ENCODE measurements at regions not wholly inside any gene's neighbourhood (a gene's known extent, or its start where the extent isn't known, plus 50 kb on each side); places are given as distances from the start of the nearest gene placed in this dataset.

- TF ChIP-seq CTCF (conservative IDR thresholded peaks at IDR 0.05; ENCODE audit: low read depth, low read length), result no peak
- no peak overlapping the region for H3K4me3 ChIP-seq (ENCODE audit: low read depth, low read length)
- DNase-seq (ENCODE audit: low read depth), result no peak
Measured at GRCh38 chr2:220029013-220029412, 401.6 kb downstream of the SLC4A3 start.

GRCh38 chr2:220033546-220033945, 406.1 kb downstream of the SLC4A3 start:
- no peak for DNase-seq (ENCODE audit: low read depth)
- H3K4me3 ChIP-seq (ENCODE audit: low read depth, low read length), result no peak overlapping the region
- TF ChIP-seq CTCF (conservative IDR thresholded peaks at IDR 0.05; ENCODE audit: low read depth, low read length), result no peak

GRCh38 chr2:220034426-220035130, 407.1 kb downstream of the SLC4A3 start:
- H3K4me3 ChIP-seq (ENCODE audit: low read depth, low read length), result no peak overlapping the region
- no peak for TF ChIP-seq CTCF (conservative IDR thresholded peaks at IDR 0.05; ENCODE audit: low read depth, low read length)
- no peak for DNase-seq (ENCODE audit: low read depth)

GRCh38 chr2:220036431-220036830, 409.0 kb downstream of the SLC4A3 start:
- no peak overlapping the region for H3K4me3 ChIP-seq (ENCODE audit: low read depth, low read length)
- no peak for TF ChIP-seq CTCF (conservative IDR thresholded peaks at IDR 0.05; ENCODE audit: low read depth, low read length)
- no peak for DNase-seq (ENCODE audit: low read depth)

GRCh38 chr2:220040346-220040745, 412.9 kb downstream of the SLC4A3 start:
- no peak for DNase-seq (ENCODE audit: low read depth)
- H3K4me3 ChIP-seq (ENCODE audit: low read depth, low read length), result no peak overlapping the region
- TF ChIP-seq CTCF (conservative IDR thresholded peaks at IDR 0.05; ENCODE audit: low read depth, low read length), result no peak

GRCh38 chr2:220041447-220041846, 414.0 kb downstream of the SLC4A3 start:
- no peak for TF ChIP-seq CTCF (conservative IDR thresholded peaks at IDR 0.05; ENCODE audit: low read depth, low read length)
- no peak for DNase-seq (ENCODE audit: low read depth)
- no peak overlapping the region for H3K4me3 ChIP-seq (ENCODE audit: low read depth, low read length)
